ENCODE measurements at regions not wholly inside any gene's neighbourhood (a gene's known extent, or its start where the extent isn't known, plus 50 kb on each side); places are given as distances from the start of the nearest gene placed in this dataset.
A peak's percentile ranks its signal among the peaks of the same experiment; 100 is the strongest.

GRCh38 chr4:152099555-152099954 is 338.7 kb upstream of the GATB start:
- no peak for DNase-seq
- Histone ChIP-seq H3K4me3 (no peak overlapping the region), H3K27me3 (no peaks in the 10 kb centered on the region), H3K4me1 (peaks cover 0 to 45% (median 14%) of the 10 kb centered on the region in 9 donors), H3K9me3 (no peaks in the 10 kb centered on the region), H3K27ac (peak overlapping the region in 2 of 10 donors; percentile 27 to 59), H3K36me3 (no peaks in the 10 kb centered on the region)
- no peak for ATAC-seq
- 79 to 86% methylated on average over 2 of the region's 2 CpGs for WGBS, 2 donors
- TF ChIP-seq CTCF (IDR thresholded peaks at IDR 0.05), result peak in 3 of 9 donors; percentile 16 to 30 (median 19)
- intact Hi-C loops (cut with DNase I), result no loop called here

- Histone ChIP-seq H3K4me3 (no peak overlapping the region), H3K36me3 (no peaks in the 10 kb centered on the region), H3K9me3 (no peaks in the 10 kb centered on the region), H3K4me1 (peaks cover 0 to 45% (median 14%) of the 10 kb centered on the region in 9 donors), H3K27ac (peak overlapping the region in 1 of 10 donors; percentile 59), H3K27me3 (no peaks in the 10 kb centered on the region)
- ATAC-seq (no peak), DNase-seq (no peak)
- 77 to 93% methylated on average over 6 of the region's 6 CpGs for WGBS, 2 donors
- TF ChIP-seq CTCF (IDR thresholded peaks at IDR 0.05), result no peak
- intact Hi-C loops (cut with DNase I), result no loop called here
These were observed 338.2 kb upstream of the GATB start for GRCh38 chr4:152099061-152099425.

- no peak for TF ChIP-seq CTCF (IDR thresholded peaks at IDR 0.05)
- WGBS, 2 donors, result 94 to 97% methylated on average over 8 of the region's 8 CpGs
- no peak overlapping the region for H3K4me3 ChIP-seq
- H3K27ac ChIP-seq, result peak overlapping the region in 1 of 10 donors; percentile 59
- H3K36me3 ChIP-seq, result no peaks in the 10 kb centered on the region
- no peak for ATAC-seq
- H3K9me3 ChIP-seq, result no peaks in the 10 kb centered on the region
- H3K4me1 ChIP-seq, result peaks cover 0 to 42% (median 10%) of the 10 kb centered on the region in 9 donors
- intact Hi-C loops (cut with DNase I), result no loop called here
- no peak for DNase-seq
- H3K27me3 ChIP-seq, result no peaks in the 10 kb centered on the region
These were observed 337.7 kb upstream of the GATB start for GRCh38 chr4:152098365-152099060.

DNA sequence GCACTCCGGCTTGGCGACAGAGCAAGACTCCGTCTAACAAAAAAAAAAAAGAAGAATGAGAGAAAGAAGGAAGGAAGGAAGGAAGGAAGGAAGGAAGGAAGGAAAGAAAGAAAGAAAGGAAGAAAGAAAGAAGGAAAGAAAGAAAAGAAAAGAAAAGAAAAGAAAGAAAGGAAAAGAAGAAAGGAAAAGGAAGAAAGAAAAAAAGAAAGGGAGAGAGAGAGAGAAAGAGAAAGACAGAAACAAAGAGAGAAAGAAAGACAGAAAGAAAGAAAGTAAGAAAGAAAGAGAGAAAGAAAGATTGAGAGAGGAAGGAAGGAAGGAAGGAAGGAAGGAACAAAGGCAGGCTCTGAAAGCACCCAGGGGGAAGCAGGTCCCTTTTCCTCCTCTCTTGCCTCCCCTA is 336.6 kb upstream of the GATB start:
- 97% methylated on average over 3 of the region's 3 CpGs for WGBS, 2 donors
- intact Hi-C loops (cut with DNase I), result no loop called here
- ATAC-seq, result no peak

More for the DNA sequence above, 336.6 kb upstream of the GATB start:
- H3K4me1 ChIP-seq, result peaks cover 0 to 31% (median under 1%) of the 10 kb centered on the region in 9 donors
- no peaks in the 10 kb centered on the region for H3K9me3 ChIP-seq
- no peak for DNase-seq
- H3K27ac ChIP-seq, result peak overlapping the region in 1 of 10 donors; percentile 59
- H3K36me3 ChIP-seq, result no peaks in the 10 kb centered on the region
- TF ChIP-seq CTCF (IDR thresholded peaks at IDR 0.05), result no peak
- H3K4me3 ChIP-seq, result no peak overlapping the region
- H3K27me3 ChIP-seq, result no peaks in the 10 kb centered on the region

Data from heart right ventricle (tissue), 16 donors.